T-helper 2 cell treated with Interferon-gamma antibody and Interleukin-4, amounts not matched to agents 100 ng/mL and 5 ng/mL, for 36 hours (primary cell): ENCODE measurements at regions not wholly inside any gene's neighbourhood (a gene's known extent, or its start where the extent isn't known, plus 50 kb on each side); places are given as distances from the start of the nearest gene placed in this dataset.
"Not testable (repeated sequence)": the region's sequence is repeated elsewhere in the genome, so short reads cannot be mapped to it uniquely, and the experiment has no call there.

ENCODE experiments used
- intact Hi-C: fragments of 100-400 bp; cut with micrococcal nuclease; formaldehyde crosslinking; loops from one replicate; pipeline ENCODE4 v1.15.1; 2023

GRCh38 chr10:6984971-6985370 lies 404.9 kb upstream of the PRKCQ start:
- intact Hi-C loops, result no loop called here

GRCh38 chr10:6984016-6984415 lies 403.9 kb upstream of the PRKCQ start:
- intact Hi-C loops, result not testable (repeated sequence)

GRCh38 chr10:6980353-6980752 lies 400.3 kb upstream of the PRKCQ start:
- intact Hi-C loops, result no loop called here

GRCh38 chr10:6979371-6979770 lies 399.3 kb upstream of the PRKCQ start:
- intact Hi-C loops, result no loop called here

- intact Hi-C loops, result no loop called here
These were observed 398.1 kb upstream of the PRKCQ start for GRCh38 chr10:6978187-6978627.

GRCh38 chr10:6977398-6978186 lies 397.5 kb upstream of the PRKCQ start:
- intact Hi-C loops, result no loop called here

GRCh38 chr10:6973899-6974298 lies 393.8 kb upstream of the PRKCQ start:
- intact Hi-C loops, result loop anchor here (5.0 kb wide), 1 partner anchor 47 kb away; no protein-coding TSS in a partner anchor

- intact Hi-C loops, result loop anchor here (5.0 kb wide), 1 partner anchor 45 kb away; no protein-coding TSS in a partner anchor
These were observed 392.1 kb upstream of the PRKCQ start for GRCh38 chr10:6972226-6972625.

GRCh38 chr10:6969659-6970058 lies 389.6 kb upstream of the PRKCQ start:
- intact Hi-C loops, result loop anchor here (5.0 kb wide), 1 partner anchor 42 kb away; no protein-coding TSS in a partner anchor

- intact Hi-C loops, result no loop called here
These were observed 384.5 kb upstream of the PRKCQ start for GRCh38 chr10:6964543-6964942.

GRCh38 chr10:6962576-6962975 lies 382.5 kb upstream of the PRKCQ start:
- intact Hi-C loops, result no loop called here

GRCh38 chr10:6958711-6959110 lies 378.6 kb upstream of the PRKCQ start:
- intact Hi-C loops, result no loop called here

- intact Hi-C loops, result no loop called here
These were observed 378.2 kb upstream of the PRKCQ start for GRCh38 chr10:6958254-6958653.

GRCh38 chr10:6957851-6958250 lies 377.8 kb upstream of the PRKCQ start:
- intact Hi-C loops, result no loop called here

- intact Hi-C loops, result no loop called here
These were observed 376.5 kb upstream of the PRKCQ start for GRCh38 chr10:6956562-6956961.

GRCh38 chr10:6953271-6953801 lies 373.3 kb upstream of the PRKCQ start:
- intact Hi-C loops, result no loop called here

- intact Hi-C loops, result no loop called here
These were observed 371.7 kb upstream of the PRKCQ start for GRCh38 chr10:6951732-6952131.

GRCh38 chr10:6950133-6950532 lies 370.1 kb upstream of the PRKCQ start:
- intact Hi-C loops, result no loop called here

- intact Hi-C loops, result no loop called here
These were observed 364.4 kb upstream of the PRKCQ start for GRCh38 chr10:6944436-6944835.

- intact Hi-C loops, result no loop called here
These were observed 358.3 kb upstream of the PRKCQ start for GRCh38 chr10:6938384-6938783.

GRCh38 chr10:6936931-6937330 lies 356.9 kb upstream of the PRKCQ start:
- intact Hi-C loops, result no loop called here

- intact Hi-C loops, result loop anchor here (5.0 to 10.0 kb wide), 2 partner anchors 43 to 556 kb away; no protein-coding TSS in a partner anchor
These were observed 349.2 kb upstream of the PRKCQ start for GRCh38 chr10:6929148-6929830.
